ENCODE measurements at regions not wholly inside any gene's neighbourhood (a gene's known extent, or its start where the extent isn't known, plus 50 kb on each side); places are given as distances from the start of the nearest gene placed in this dataset.

DNA sequence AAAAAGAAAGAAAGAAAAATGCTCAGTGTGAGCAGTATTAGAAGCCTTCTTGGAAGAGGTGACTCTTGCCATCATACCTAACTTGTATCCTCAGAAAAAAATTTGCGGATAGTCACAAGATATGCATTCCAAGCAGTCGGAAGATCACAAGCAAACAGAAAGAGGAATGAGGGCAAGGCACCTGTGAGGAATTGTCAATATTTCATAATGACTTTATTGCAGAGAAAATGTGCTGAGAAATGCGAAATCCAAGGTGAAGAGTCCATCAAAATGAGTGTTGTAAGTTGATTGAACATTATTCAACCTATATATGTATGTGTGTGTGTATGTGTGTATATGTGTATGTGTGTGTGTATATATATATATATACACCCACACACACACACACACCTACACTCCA, 1624.7 kb upstream of the LRRTM3 start:
- H3K27ac Mint-ChIP-seq (ENCODE audit: unreplicated experiment), result no peak overlapping the region
- DNase-seq (ENCODE audit: low spot score), result no peak
- no peak overlapping the region for H3K4me3 Mint-ChIP-seq (ENCODE audit: unreplicated experiment)
- no peaks in the 10 kb centered on the region for H3K9me3 Mint-ChIP-seq (ENCODE audit: low read depth)
- H3K36me3 Mint-ChIP-seq (ENCODE audit: low read depth), result no peaks in the 10 kb centered on the region
- TF ChIP-seq, protein P1, sequence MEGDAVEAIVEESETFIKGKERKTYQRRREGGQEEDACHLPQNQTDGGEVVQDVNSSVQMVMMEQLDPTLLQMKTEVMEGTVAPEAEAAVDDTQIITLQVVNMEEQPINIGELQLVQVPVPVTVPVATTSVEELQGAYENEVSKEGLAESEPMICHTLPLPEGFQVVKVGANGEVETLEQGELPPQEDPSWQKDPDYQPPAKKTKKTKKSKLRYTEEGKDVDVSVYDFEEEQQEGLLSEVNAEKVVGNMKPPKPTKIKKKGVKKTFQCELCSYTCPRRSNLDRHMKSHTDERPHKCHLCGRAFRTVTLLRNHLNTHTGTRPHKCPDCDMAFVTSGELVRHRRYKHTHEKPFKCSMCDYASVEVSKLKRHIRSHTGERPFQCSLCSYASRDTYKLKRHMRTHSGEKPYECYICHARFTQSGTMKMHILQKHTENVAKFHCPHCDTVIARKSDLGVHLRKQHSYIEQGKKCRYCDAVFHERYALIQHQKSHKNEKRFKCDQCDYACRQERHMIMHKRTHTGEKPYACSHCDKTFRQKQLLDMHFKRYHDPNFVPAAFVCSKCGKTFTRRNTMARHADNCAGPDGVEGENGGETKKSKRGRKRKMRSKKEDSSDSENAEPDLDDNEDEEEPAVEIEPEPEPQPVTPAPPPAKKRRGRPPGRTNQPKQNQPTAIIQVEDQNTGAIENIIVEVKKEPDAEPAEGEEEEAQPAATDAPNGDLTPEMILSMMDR (IDR thresholded peaks at IDR 0.05), result no peak
- H3K27me3 Mint-ChIP-seq (ENCODE audit: low read depth), result no peaks in the 10 kb centered on the region
- no peaks in the 10 kb centered on the region for H3K4me1 Mint-ChIP-seq (ENCODE audit: low read depth)

DNA sequence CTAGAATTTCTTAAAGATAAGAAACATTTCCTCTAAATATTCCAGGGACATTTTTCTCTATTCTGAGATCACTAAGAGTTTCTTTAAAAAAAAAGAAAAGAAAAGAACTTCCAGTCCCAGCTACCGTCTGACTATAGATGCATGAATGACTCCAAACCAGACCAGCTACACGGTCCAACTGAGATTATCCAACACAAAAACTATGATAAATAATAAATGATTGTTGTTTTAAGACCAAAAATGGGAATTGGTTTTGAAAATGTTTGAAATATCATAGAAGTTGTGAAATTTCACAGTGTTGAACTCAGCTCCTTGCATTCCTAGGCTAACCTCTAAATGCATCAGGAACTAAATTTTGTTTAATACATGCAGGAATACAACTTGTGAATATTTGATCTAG, 1619.6 kb upstream of the LRRTM3 start:
- TF ChIP-seq, protein P1 (IDR thresholded peaks at IDR 0.05), result no peak
- H3K4me1 Mint-ChIP-seq (ENCODE audit: low read depth), result no peaks in the 10 kb centered on the region
- DNase-seq (ENCODE audit: low spot score), result no peak
- no peaks in the 10 kb centered on the region for H3K9me3 Mint-ChIP-seq (ENCODE audit: low read depth)
- H3K36me3 Mint-ChIP-seq (ENCODE audit: low read depth), result no peaks in the 10 kb centered on the region
- no peak overlapping the region for H3K27ac Mint-ChIP-seq (ENCODE audit: unreplicated experiment)
- no peaks in the 10 kb centered on the region for H3K27me3 Mint-ChIP-seq (ENCODE audit: low read depth)
- no peak overlapping the region for H3K4me3 Mint-ChIP-seq (ENCODE audit: unreplicated experiment)

DNA sequence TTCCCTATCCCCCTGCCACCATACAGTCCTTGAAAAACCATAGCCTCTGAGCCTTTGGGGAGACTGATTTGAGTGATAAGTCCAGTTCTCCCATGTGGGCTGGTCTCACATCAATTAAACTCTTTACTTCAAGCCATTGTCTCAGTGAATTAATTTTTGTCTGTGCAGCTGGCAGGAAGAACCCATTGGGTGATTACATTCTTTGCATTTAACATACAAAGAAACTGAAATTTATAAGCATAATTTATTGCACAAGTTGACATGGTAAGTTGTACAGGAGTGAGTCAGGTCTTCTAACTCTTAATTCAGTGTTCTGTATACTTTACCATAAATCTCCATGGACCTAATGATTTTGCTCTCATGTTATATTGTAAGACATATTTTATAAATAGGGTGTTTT, 1613.0 kb upstream of the LRRTM3 start:
- H3K4me1 Mint-ChIP-seq (ENCODE audit: low read depth), result no peaks in the 10 kb centered on the region
- H3K36me3 Mint-ChIP-seq (ENCODE audit: low read depth), result no peaks in the 10 kb centered on the region
- no peak overlapping the region for H3K27ac Mint-ChIP-seq (ENCODE audit: unreplicated experiment)
- no peak overlapping the region for H3K4me3 Mint-ChIP-seq (ENCODE audit: unreplicated experiment)
- no peak for DNase-seq (ENCODE audit: low spot score)
- no peaks in the 10 kb centered on the region for H3K27me3 Mint-ChIP-seq (ENCODE audit: low read depth)
- H3K9me3 Mint-ChIP-seq (ENCODE audit: low read depth), result no peaks in the 10 kb centered on the region
- TF ChIP-seq, protein P1 (IDR thresholded peaks at IDR 0.05), result no peak

DNA sequence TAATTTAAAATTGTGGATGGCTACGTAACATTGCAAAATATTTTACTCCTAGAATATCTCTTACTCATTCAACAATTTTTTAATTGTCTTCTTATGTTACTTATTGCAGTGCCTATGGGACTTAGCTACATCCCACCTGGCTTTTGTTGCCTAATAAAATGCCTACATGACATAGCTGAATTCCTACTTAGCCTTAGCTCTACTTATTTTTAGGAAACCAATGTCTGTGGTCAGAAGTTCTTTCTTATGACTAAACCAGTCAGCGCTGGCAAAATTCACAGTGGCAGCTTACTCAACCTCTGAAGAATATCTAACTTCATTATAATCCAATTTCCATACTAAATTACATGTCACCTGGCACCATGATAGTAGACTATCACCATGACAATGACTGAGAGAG, 1612.4 kb upstream of the LRRTM3 start:
- Mint-ChIP-seq H3K4me1 (ENCODE audit: low read depth) (no peaks in the 10 kb centered on the region), H3K9me3 (ENCODE audit: low read depth) (no peaks in the 10 kb centered on the region), H3K36me3 (ENCODE audit: low read depth) (no peaks in the 10 kb centered on the region), H3K27me3 (ENCODE audit: low read depth) (no peaks in the 10 kb centered on the region), H3K4me3 (ENCODE audit: unreplicated experiment) (no peak overlapping the region), H3K27ac (ENCODE audit: unreplicated experiment) (no peak overlapping the region)
- TF ChIP-seq, protein P1 (IDR thresholded peaks at IDR 0.05), result no peak
- DNase-seq (ENCODE audit: low spot score), result no peak

DNA sequence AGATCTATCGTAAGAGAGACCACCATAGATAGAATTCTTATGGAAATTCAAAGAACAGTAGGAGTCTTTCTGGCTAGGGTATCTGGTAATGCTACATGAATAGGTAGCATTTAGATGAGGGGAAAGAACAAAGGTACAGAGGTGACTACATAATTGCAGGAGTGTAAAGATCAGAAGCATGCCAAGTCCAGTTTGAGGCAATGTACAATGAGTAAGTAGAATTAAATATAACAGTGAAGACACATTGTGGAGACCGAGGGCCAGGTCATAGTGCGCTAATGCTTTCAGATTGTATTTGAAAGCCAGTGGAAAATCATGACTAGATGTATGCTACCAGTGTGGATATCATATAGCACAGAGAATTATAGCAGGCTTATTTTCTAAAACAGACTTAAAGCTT, 1611.6 kb upstream of the LRRTM3 start:
- Mint-ChIP-seq H3K27me3 (ENCODE audit: low read depth) (no peaks in the 10 kb centered on the region), H3K4me3 (ENCODE audit: unreplicated experiment) (no peak overlapping the region), H3K4me1 (ENCODE audit: low read depth) (peaks cover 4% of the 10 kb centered on the region), H3K9me3 (ENCODE audit: low read depth) (no peaks in the 10 kb centered on the region), H3K27ac (ENCODE audit: unreplicated experiment) (no peak overlapping the region), H3K36me3 (ENCODE audit: low read depth) (no peaks in the 10 kb centered on the region)
- TF ChIP-seq, protein P1 (IDR thresholded peaks at IDR 0.05), result no peak
- no peak for DNase-seq (ENCODE audit: low spot score)
